ENCODE measurements at regions not wholly inside any gene's neighbourhood (a gene's known extent, or its start where the extent isn't known, plus 50 kb on each side); places are given as distances from the start of the nearest gene placed in this dataset.

DNA sequence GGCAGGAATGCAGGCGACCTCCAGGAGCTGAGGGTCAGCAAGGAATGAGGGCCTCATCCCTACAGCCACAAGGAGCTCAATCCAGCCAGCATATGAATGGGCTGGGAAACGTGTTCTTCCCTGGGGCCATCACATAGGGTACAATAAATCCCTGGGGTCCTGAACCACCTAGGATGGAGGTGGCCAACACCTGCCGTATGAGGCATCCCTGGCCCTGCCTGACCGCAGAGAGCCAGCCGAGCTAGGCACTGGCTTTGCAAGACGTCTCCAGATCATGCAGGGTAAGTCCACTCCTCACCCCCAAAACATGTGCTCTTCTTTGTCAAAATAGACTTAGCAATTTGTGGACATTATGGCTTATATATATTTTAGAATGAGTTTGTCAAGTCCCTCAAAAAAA lies 303.7 kb upstream of the DIO3 start:
- no peak for TF ChIP-seq REST (IDR thresholded peaks at IDR 0.05; ENCODE audit: borderline replicate concordance)
- no peak for TF ChIP-seq MXI1 (conservative IDR thresholded peaks at IDR 0.05; ENCODE audit: poor library complexity, severe bottlenecking)
- TF ChIP-seq, protein P1, sequence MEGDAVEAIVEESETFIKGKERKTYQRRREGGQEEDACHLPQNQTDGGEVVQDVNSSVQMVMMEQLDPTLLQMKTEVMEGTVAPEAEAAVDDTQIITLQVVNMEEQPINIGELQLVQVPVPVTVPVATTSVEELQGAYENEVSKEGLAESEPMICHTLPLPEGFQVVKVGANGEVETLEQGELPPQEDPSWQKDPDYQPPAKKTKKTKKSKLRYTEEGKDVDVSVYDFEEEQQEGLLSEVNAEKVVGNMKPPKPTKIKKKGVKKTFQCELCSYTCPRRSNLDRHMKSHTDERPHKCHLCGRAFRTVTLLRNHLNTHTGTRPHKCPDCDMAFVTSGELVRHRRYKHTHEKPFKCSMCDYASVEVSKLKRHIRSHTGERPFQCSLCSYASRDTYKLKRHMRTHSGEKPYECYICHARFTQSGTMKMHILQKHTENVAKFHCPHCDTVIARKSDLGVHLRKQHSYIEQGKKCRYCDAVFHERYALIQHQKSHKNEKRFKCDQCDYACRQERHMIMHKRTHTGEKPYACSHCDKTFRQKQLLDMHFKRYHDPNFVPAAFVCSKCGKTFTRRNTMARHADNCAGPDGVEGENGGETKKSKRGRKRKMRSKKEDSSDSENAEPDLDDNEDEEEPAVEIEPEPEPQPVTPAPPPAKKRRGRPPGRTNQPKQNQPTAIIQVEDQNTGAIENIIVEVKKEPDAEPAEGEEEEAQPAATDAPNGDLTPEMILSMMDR (IDR thresholded peaks at IDR 0.05; ENCODE audit: poor library complexity, severe bottlenecking) = no peak
- TF ChIP-seq POLR2AphosphoS5 (IDR thresholded peaks at IDR 0.05) = no peak
- TF ChIP-seq EZH2 (IDR thresholded peaks at IDR 0.05; ENCODE audit: borderline replicate concordance, insufficient read depth, low read length, poor library complexity, severe bottlenecking) = no peak
- TF ChIP-seq TAF1 (IDR thresholded peaks at IDR 0.05; ENCODE audit: low read depth) = no peak
- no peak for TF ChIP-seq EP300 (conservative IDR thresholded peaks at IDR 0.05; ENCODE audit: poor library complexity, severe bottlenecking)

All from neural cell (in vitro differentiated cells).